ENCODE measurements at regions not wholly inside any gene's neighbourhood (a gene's known extent, or its start where the extent isn't known, plus 50 kb on each side); places are given as distances from the start of the nearest gene placed in this dataset.
"Not testable (repeated sequence)": the region's sequence is repeated elsewhere in the genome, so short reads cannot be mapped to it uniquely, and the experiment has no call there.

GRCh38 chr7:145916776-145917175 lies 199.8 kb upstream of the CNTNAP2 start:
- no peak for DNase-seq

- no peak for DNase-seq
Observed at GRCh38 chr7:145915679-145916078, 200.9 kb upstream of the CNTNAP2 start.

GRCh38 chr7:145909991-145910513 lies 206.5 kb upstream of the CNTNAP2 start:
- no peak for DNase-seq

DNA sequence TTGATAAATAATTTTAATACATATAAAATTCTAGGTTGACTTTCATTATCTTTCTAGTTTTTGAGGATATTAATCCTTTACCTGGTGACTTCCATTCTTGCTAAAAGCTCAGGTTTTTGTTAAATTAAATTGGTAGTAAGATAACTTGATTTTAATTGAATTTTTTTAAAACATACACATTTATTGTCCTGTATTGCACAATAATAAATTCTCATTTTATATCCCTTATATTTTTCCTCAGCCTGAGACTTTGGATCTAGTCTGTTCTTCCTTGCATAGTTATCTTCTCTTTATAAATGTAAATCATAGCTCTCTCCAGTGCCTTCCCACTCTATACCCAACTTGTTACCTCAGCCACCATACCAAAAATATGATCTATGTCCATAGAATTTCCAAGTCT lies 212.9 kb upstream of the CNTNAP2 start:
- no peak for DNase-seq

DNA sequence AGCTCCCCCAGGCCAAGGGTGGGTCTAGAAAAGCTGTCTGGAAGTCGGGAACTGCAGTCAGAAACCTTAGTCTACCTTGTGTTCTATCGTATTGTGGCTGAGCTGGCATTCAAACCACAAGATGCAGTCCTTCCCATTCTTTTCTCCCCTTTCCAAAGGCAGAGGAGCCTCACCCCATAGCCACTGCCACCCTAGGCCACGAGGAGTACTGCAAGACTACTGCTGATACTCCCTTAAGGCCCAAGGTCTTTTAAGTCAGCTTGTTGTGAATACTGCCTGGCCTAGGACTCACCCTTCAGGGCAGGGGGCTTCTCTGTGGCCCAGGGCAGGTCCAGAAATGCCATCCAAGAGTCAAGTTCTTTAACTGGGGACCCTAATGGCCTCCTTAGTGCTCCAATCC lies 214.5 kb upstream of the CNTNAP2 start:
- DNase-seq: no peak

DNA sequence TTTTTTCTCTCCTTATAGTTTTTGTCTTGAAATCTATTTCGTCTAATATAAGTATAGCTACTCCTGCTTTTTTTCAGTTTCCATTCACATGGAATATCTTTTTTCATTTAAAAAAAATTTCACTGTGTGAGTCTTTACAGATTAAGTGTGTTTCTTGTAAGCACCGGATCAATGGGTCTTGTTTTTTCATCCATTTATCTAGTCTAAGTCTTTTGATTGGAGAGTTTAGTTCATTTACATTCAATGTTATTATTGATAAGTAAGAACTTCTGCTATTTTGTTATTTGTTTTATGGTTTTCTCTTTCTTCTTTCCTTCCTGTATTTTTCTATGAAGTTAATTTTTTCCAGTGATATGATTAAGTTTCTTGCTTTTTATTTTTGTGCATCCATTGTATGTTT lies 216.7 kb upstream of the CNTNAP2 start:
- no peak for DNase-seq

GRCh38 chr7:145893925-145894535 lies 222.6 kb upstream of the CNTNAP2 start:
- no peak for DNase-seq

DNA sequence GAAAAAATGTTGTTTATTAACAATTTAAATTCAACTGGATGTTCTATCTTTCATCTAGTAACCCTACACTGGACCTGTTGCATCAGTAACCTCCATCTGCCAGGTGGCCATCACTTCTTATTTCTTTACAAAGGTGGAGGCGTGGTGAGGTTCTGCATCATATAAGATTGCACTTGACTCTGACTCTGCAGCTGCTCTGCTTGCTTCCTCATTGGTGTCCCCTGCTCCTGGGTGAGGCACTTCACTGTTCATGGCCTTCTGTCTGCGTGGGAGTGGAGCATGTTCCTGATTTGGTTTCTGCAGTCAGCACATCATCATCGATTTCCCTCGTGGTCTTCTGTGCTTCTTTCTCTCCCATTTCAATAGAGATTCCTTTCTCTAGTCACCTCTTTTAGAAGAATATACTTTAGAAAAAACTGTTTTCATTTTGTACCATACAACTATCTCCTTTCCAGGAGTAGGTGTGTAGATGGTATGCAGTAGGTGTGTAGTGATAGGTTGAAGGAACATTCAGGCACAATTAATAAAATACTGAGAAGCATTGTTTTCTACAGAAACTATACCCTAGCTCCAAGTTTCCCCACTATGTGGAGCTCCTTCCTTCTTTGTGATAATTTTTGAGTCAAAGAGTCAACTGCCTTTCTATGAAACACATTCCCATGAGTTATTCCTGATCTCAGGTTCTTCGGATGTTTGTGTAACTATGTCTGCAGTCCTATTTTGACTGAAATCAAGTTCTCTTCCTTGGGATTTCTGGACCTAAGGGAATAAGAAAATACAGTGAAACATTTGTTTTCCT lies 231.7 kb upstream of the CNTNAP2 start:
- no peak for DNase-seq

DNA sequence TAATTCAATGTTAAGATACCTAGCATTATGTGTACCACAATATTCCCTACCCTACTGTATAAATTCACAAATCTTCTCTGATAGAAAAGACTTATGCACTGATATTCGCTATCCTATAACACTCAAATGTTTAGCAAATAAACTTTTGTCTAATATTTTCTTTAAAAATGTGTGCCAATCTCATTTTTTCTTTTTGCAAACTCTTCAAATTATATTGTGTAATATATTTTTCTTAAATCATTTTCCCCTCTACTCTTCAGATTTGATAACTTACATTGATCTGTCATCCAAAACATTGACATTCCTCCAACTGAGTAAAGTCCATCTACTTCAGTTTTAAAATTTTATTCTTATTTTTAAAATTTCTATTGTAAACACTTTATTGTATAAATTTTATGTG lies 240.2 kb upstream of the CNTNAP2 start:
- no peak for DNase-seq

GRCh38 chr7:145875267-145875666 lies 241.3 kb upstream of the CNTNAP2 start:
- DNase-seq: no peak

- DNase-seq: no peak
Observed at GRCh38 chr7:145868935-145869334, 247.7 kb upstream of the CNTNAP2 start.

DNA sequence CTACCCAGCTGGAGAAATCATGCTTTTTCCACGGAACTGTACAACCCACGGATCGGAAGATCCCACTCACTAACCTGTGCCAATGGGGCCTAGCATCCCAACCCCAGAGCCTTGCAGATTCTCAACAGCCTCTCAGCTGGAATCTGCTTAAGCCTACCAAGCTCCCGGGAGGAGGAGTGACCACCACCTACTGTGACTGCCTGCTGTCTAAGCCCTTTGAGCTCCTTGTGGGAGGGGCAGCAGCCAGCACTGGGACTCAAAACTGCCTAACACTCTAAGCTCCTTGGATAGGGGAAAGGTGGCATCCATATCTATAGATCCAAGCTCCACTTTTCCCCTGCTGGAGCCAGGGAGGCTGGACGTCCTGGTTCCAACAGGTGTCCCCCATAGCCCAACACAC lies 254.4 kb upstream of the CNTNAP2 start:
- DNase-seq: no peak

- DNase-seq: no peak
Observed at GRCh38 chr7:145860809-145861208, 255.8 kb upstream of the CNTNAP2 start.

GRCh38 chr7:145850636-145851035 lies 266.0 kb upstream of the CNTNAP2 start:
- no peak for DNase-seq

GRCh38 chr7:145848691-145849090 lies 267.9 kb upstream of the CNTNAP2 start:
- no peak for DNase-seq

DNA sequence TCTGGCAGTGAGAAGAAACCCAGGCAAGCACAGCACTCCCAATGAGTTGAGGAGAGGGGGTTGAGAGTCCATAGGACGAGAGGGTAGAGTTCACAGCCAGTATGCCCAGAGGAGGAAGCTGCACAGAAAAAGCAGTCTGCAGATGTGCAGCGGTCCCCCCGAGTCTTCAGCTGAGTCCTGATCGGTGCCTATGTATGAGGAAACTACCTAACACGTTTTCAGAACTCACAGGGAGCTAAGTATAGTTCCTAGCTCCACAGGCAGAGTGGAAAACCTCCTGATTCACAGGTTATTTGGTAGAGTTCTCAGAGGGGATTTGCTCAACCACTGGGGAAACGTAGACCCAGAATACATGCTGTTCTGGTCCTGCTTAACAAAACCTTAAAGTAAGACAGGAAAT lies 271.3 kb upstream of the CNTNAP2 start:
- no peak for DNase-seq

GRCh38 chr7:145839814-145840213 lies 276.8 kb upstream of the CNTNAP2 start:
- no peak for DNase-seq

GRCh38 chr7:145831616-145832206 lies 284.9 kb upstream of the CNTNAP2 start:
- no peak for DNase-seq

DNA sequence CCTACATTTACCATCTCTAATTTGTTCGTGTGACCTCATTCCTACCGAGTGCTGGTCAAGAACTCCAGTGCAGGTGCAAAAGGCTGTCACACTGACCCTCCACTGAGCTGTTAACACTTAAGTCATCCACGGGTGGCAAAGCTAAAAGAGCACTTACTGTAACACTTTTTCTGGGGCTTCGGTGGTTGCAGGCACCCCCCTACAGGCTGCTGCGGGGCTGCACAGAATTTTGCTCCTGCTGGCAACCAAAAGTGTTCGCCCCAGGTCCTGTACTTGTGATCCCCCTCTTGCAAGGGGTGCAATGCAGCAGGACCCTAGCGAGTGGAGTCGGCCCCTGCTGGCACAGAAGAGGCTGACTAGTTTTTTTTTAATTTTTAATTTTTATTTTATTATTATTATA lies 298.9 kb upstream of the CNTNAP2 start:
- no peak for DNase-seq

- DNase-seq: no peak
Observed at GRCh38 chr7:145812218-145812617, 304.4 kb upstream of the CNTNAP2 start.

GRCh38 chr7:145805496-145805895 lies 311.1 kb upstream of the CNTNAP2 start:
- DNase-seq: not testable (repeated sequence)

- DNase-seq: no peak
Observed at GRCh38 chr7:145797507-145797906, 319.1 kb upstream of the CNTNAP2 start.

- no peak for DNase-seq
Observed at GRCh38 chr7:145795132-145795531, 321.5 kb upstream of the CNTNAP2 start.

Measured in stimulated activated naive CD4-positive, alpha-beta T cell (primary cell).